GM23248 (cell line): ENCODE measurements at regions not wholly inside any gene's neighbourhood (a gene's known extent, or its start where the extent isn't known, plus 50 kb on each side); places are given as distances from the start of the nearest gene placed in this dataset.

Experiments used
- DNase-seq: peaks from one replicate; pipeline ENCODE4 v3.0.0-alpha.2; 2015
- H2AFZ ChIP-seq: fragments of 200-600 bp; sonication (generic); 2 replicates; pipeline ENCODE4 v1.6.1; 2016; ENCODE audit warnings: antibody characterized with exemption
- H3F3A ChIP-seq: fragments of 200-600 bp; sonication (generic); 2 replicates; pipeline ENCODE4 v1.6.1; 2016; ENCODE audit warnings: mild to moderate bottlenecking, antibody characterized with exemption, mixed run types; ENCODE audit not compliant: insufficient read depth
- H3K27ac ChIP-seq: fragments of 200-600 bp; sonication (generic); 2 replicates; pipeline ENCODE4 v1.5.1; 2016; ENCODE audit warnings: mild to moderate bottlenecking
- H3K27me3 ChIP-seq: fragments of 200-600 bp; sonication (generic); replicated peaks from 2 replicates; pipeline ENCODE4 v1.6.1; 2016; ENCODE audit warnings: mild to moderate bottlenecking; ENCODE audit not compliant: insufficient read depth
- H3K36me3 ChIP-seq: fragments of 200-600 bp; sonication (generic); 2 replicates; pipeline ENCODE4 v1.6.1; 2016; ENCODE audit warnings: low read depth, mild to moderate bottlenecking
- H3K4me1 ChIP-seq: fragments of 200-600 bp; sonication (generic); 2 replicates; pipeline ENCODE4 v1.6.1; 2016; ENCODE audit warnings: mild to moderate bottlenecking; ENCODE audit not compliant: insufficient read depth
- H3K4me2 ChIP-seq: fragments of 200-600 bp; sonication (generic); one replicate; pipeline ENCODE4 v1.6.1; 2016; ENCODE audit warnings: mild to moderate bottlenecking; ENCODE audit not compliant: unreplicated experiment
- H3K4me3 ChIP-seq: fragments of 200-600 bp; sonication (generic); 2 replicates; pipeline ENCODE4 v1.5.1; 2016; ENCODE audit warnings: mild to moderate bottlenecking
- H3K79me2 ChIP-seq: fragments of 200-600 bp; sonication (generic); 2 replicates; pipeline ENCODE4 v1.6.1; 2016; ENCODE audit warnings: mild to moderate bottlenecking; ENCODE audit not compliant: insufficient read depth
- H3K9ac ChIP-seq: fragments of 200-600 bp; sonication (generic); 2 replicates; pipeline ENCODE4 v1.6.1; 2016; ENCODE audit warnings: mild to moderate bottlenecking
- H3K9me2 ChIP-seq: fragments of 200-600 bp; sonication (generic); 2 replicates; pipeline ENCODE4 v1.6.1; 2016; ENCODE audit warnings: mixed run types, mild to moderate bottlenecking, moderate library complexity; ENCODE audit not compliant: insufficient read depth
- H3K9me3 ChIP-seq: fragments of 200-600 bp; sonication (generic); one replicate; pipeline ENCODE4 v1.6.1; 2017; ENCODE audit warnings: low read depth
- H4K20me1 ChIP-seq: fragments of 200-600 bp; sonication (generic); 2 replicates; pipeline ENCODE4 v1.6.0; 2016; ENCODE audit not compliant: insufficient read depth
- EZH2 ChIP-seq: fragments of 200-600 bp; sonication (generic); IDR thresholded peaks from 2 replicates; pipeline ENCODE4 v1.6.1; 2018; ENCODE audit warnings: antibody characterized with exemption, mild to moderate bottlenecking; ENCODE audit not compliant: insufficient read depth, poor library complexity, severe bottlenecking
- EZH2phosphoT487 ChIP-seq: fragments of 200-600 bp; sonication (generic); IDR thresholded peaks from 2 replicates; pipeline ENCODE4 v1.6.1; 2018; ENCODE audit warnings: antibody characterized with exemption, moderate library complexity, mild to moderate bottlenecking, low read depth; ENCODE audit not compliant: insufficient read depth
- WGBS, 2 experiments: methylation state at CpG; one replicate each; pipeline ENCODE4 v1.1.6; 2015 to 2017; ENCODE audit warnings: low lambda C conversion rate in 2 of 2, low coverage in 1 of 2; ENCODE audit errors: missing lambda C conversion rate in 2 of 2; 5-methylcytosine and 5-hydroxymethylcytosine counted together
- in situ Hi-C: fragments of 300-500 bp; cut with MboI; formaldehyde crosslinking; loops from 2 replicates; pipeline ENCODE4 v1.15.0; 2020

GRCh38 chr17:74147966-74148365 is 55.5 kb upstream of the RPL38 start:
- H3K9me2 ChIP-seq: no peaks in the 10 kb centered on the region
- no peak overlapping the region for H2AFZ ChIP-seq
- H3K27me3 ChIP-seq: no peaks in the 10 kb centered on the region
- H3K9ac ChIP-seq: no peak overlapping the region
- in situ Hi-C loops: no loop called here
- H4K20me1 ChIP-seq: no peaks in the 10 kb centered on the region
- no peak for DNase-seq
- TF ChIP-seq EZH2phosphoT487 (no peak), EZH2 (no peak)
- WGBS, 2 experiments: 59 to 65% methylated on average over 4 of the region's 4 CpGs
- no peaks in the 10 kb centered on the region for H3K36me3 ChIP-seq
- H3K9me3 ChIP-seq: no peaks in the 10 kb centered on the region
- no peaks in the 10 kb centered on the region for H3K4me1 ChIP-seq
- H3K4me2 ChIP-seq: no peak overlapping the region
- no peaks in the 10 kb centered on the region for H3K79me2 ChIP-seq
- no peaks in the 10 kb centered on the region for H3F3A ChIP-seq
- H3K4me3 ChIP-seq: no peak overlapping the region
- no peak overlapping the region for H3K27ac ChIP-seq

GRCh38 chr17:74148446-74148845 is 55.0 kb upstream of the RPL38 start:
- Histone ChIP-seq H3K4me1 (no peaks in the 10 kb centered on the region), H4K20me1 (no peaks in the 10 kb centered on the region), H3K27me3 (no peaks in the 10 kb centered on the region), H3F3A (no peaks in the 10 kb centered on the region), H3K36me3 (no peaks in the 10 kb centered on the region), H3K4me3 (no peak overlapping the region), H2AFZ (no peak overlapping the region), H3K9me2 (no peaks in the 10 kb centered on the region), H3K27ac (no peak overlapping the region), H3K4me2 (no peak overlapping the region), H3K79me2 (no peaks in the 10 kb centered on the region), H3K9me3 (no peaks in the 10 kb centered on the region), H3K9ac (no peak overlapping the region)
- TF ChIP-seq EZH2phosphoT487: no peak
- no peak for TF ChIP-seq EZH2
- in situ Hi-C loops: no loop called here
- no peak for DNase-seq
- WGBS, 2 experiments: 30 to 49% methylated on average over 4 of the region's 4 CpGs

- no peaks in the 10 kb centered on the region for H3K9me2 ChIP-seq
- TF ChIP-seq EZH2: no peak
- TF ChIP-seq EZH2phosphoT487: no peak
Measured at GRCh38 chr17:74148901-74149596, 54.4 kb upstream of the RPL38 start.

DNA sequence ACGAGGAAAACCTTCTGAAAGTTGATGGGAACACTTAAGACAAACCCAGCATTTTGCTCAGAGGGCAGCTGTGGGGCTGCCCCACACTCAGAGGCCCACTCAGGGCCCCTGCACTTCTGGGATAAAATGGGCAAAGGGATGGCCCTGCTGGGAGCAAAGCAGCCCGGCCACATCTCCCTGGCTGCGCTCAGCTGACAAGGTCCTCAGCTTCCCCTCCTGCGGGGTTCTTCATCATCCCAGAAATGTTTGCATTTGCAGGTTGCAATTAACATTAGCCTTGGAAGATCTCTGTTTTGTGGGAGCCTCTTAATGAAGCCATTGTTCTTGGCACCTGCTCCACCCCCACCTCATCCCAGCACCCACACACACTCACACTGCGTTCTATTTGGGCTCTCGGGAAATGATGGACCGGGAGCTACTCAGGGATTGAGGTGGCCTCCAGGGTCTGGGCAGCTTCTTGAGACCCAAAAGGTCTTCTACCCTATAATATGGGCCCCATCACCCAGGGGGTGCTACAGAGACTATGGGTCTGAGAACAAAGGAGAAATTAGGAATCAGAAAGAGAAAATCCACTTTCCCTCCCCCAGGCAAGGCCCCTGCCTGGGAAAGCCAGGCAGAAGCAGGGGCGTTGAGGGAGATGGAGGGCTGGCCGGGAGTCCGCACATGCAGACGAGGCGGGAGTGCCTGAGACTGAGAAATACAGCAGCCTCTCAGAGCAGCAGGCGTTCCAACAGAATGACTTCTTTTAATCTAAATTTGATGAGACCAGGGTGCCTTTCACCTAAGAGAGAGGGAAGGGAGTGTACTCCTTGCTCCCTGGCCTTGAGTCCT is 53.7 kb upstream of the RPL38 start:
- Histone ChIP-seq H4K20me1 (no peaks in the 10 kb centered on the region), H3K36me3 (no peaks in the 10 kb centered on the region), H3K9me2 (no peaks in the 10 kb centered on the region), H3K79me2 (no peaks in the 10 kb centered on the region), H3K27ac (no peak overlapping the region), H3K27me3 (no peaks in the 10 kb centered on the region), H3K9me3 (no peaks in the 10 kb centered on the region), H3K9ac (no peak overlapping the region), H2AFZ (no peak overlapping the region), H3K4me1 (no peaks in the 10 kb centered on the region), H3K4me2 (no peak overlapping the region), H3K4me3 (no peak overlapping the region), H3F3A (no peaks in the 10 kb centered on the region)
- 47 to 48% methylated on average over 12 to 13 of the region's 13 CpGs for WGBS, 2 experiments
- TF ChIP-seq EZH2phosphoT487: no peak
- no peak for TF ChIP-seq EZH2
- DNase-seq: no peak
- in situ Hi-C loops: loop anchor here (25.0 kb wide), 1 partner anchor 713 kb away; no protein-coding TSS in a partner anchor

More at GRCh38 chr17:74148901-74149596, 54.4 kb upstream of the RPL38 start:
- Histone ChIP-seq H3K4me2 (no peak overlapping the region), H3K27ac (no peak overlapping the region), H3K36me3 (no peaks in the 10 kb centered on the region), H3F3A (no peaks in the 10 kb centered on the region), H4K20me1 (no peaks in the 10 kb centered on the region), H3K4me3 (no peak overlapping the region), H3K27me3 (no peaks in the 10 kb centered on the region), H3K9ac (no peak overlapping the region), H3K9me3 (no peaks in the 10 kb centered on the region), H3K4me1 (no peaks in the 10 kb centered on the region), H2AFZ (no peak overlapping the region), H3K79me2 (no peaks in the 10 kb centered on the region)
- WGBS, 2 experiments: 53 to 56% methylated on average over 7 of the region's 7 CpGs
- DNase-seq: no peak
- in situ Hi-C loops: no loop called here
